ENCODE measurements at regions not wholly inside any gene's neighbourhood (a gene's known extent, or its start where the extent isn't known, plus 50 kb on each side); places are given as distances from the start of the nearest gene placed in this dataset.

DNA sequence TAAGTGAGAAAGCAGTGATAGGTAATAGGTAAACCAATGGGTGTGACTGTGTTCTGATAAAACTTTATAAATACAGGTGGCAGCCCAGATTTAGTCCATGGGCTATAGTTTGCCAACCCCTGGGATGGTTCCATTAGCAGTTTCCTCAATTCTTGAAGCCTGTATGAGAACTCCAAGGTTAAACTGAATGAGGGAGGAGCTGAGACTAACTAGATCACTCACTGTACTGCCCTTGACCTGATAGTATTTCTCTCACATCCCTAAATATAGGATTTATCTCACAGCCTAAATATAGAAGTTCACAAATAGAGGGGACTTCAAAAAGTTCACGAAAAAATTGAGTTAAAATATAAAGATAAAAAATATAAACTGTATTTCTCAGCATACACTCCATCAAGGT is 439.6 kb upstream of the CCDC196 start:
- H3K4me1 Mint-ChIP-seq, result no peaks in the 10 kb centered on the region
- intact Hi-C loops (cut with DNase I, micrococcal nuclease), result no loop called here
- POLR2A ChIA-PET, result no interaction called here
- no peak for DNase-seq
- no peaks in the 10 kb centered on the region for H3K9me3 Mint-ChIP-seq (ENCODE audit: low read depth)
- no peaks in the 10 kb centered on the region for H3K36me3 Mint-ChIP-seq (ENCODE audit: low read depth)
- CTCF ChIA-PET, result interaction anchor here (0.6 kb wide), 1 partner anchor 27 kb away, joined by 3 read pairs; no protein-coding TSS in a partner anchor
- no peak overlapping the region for H3K27ac Mint-ChIP-seq
- ATAC-seq, result no peak
- H3K4me3 Mint-ChIP-seq, result no peak overlapping the region
- H3K27me3 Mint-ChIP-seq, result peaks cover 4% of the 10 kb centered on the region

DNA sequence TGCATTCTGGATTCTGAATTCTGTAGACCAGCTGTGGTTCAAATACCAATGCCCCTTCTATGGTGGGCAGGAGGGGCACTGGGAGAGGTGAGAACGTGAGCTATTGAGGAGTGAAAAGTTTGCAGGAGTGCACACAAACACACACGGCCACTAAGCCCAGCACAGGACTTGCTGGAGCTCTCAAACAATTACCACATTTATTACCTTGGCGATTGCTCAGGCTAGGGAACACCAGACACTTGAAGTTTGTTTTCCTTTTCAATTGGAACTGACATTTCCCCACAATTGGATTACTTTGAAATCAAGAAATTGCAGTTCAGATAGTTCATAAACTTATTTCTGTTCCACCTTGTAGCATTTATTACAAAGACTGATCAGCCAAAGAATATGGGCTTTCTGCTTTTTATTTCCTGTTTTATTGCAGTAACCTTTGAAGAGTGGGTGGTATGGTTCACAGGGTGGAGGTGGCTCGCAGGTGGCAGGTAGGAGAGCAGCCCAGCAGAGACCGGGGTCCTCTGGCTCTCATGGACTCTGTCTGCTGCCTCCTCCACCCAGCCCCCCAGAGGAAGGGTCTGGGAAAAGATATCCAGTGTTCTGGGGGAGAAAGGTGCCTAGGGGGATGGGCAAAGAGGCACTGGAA is 429.8 kb upstream of the CCDC196 start:
- H3K36me3 Mint-ChIP-seq (ENCODE audit: low read depth), result no peaks in the 10 kb centered on the region
- ATAC-seq, result no peak
- no peak overlapping the region for H3K27ac Mint-ChIP-seq
- POLR2A ChIA-PET, result no interaction called here
- CTCF ChIA-PET, result no interaction called here
- peaks cover 1% of the 10 kb centered on the region for H3K27me3 Mint-ChIP-seq
- DNase-seq, result no peak
- H3K4me3 Mint-ChIP-seq, result no peak overlapping the region
- H3K9me3 Mint-ChIP-seq (ENCODE audit: low read depth), result peaks cover 5% of the 10 kb centered on the region
- peaks cover 19% of the 10 kb centered on the region for H3K4me1 Mint-ChIP-seq
- intact Hi-C loops (cut with DNase I, micrococcal nuclease), result no loop called here

DNA sequence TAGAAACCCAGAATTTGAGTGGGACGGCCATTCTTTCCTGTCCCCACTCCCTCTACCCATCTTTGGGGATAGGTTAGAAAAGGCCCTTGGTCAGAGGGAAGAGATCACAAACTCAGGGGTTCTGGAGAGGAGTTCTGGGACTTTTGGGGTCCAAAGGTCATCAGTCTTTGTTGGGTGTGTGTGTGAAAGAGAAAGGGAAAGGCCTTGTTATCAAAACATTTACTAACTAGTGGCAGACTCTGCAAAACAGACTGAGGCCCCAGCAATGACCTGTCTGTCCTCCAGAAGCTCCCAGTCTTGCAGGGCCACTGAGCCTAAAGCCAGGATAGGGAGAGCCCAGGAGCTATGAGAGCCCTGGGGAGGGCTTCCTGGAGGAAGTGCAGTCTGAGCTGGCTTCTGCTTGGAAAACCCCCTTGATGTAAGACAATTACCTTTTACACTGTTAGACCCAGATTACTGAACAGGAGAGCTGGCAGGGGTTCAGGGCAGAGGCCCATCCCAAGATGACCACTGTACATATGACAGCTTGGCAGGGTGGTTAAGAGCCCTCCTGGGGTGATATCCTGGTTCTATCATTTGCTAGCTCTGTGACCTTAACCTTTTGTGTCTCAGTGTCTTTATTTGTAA is 429.1 kb upstream of the CCDC196 start:
- Mint-ChIP-seq H3K27me3 (no peaks in the 10 kb centered on the region), H3K9me3 (ENCODE audit: low read depth) (peaks cover 5% of the 10 kb centered on the region), H3K27ac (no peak overlapping the region), H3K4me1 (peaks cover 19% of the 10 kb centered on the region), H3K36me3 (ENCODE audit: low read depth) (no peaks in the 10 kb centered on the region), H3K4me3 (no peak overlapping the region)
- DNase-seq, result no peak
- intact Hi-C loops (cut with DNase I, micrococcal nuclease), result no loop called here
- ChIA-PET POLR2A (no interaction called here), CTCF (interaction anchor here (1.1 kb wide), 1 partner anchor 94 kb away, joined by 3 read pairs; no protein-coding TSS in a partner anchor)
- peak; percentile 19 for ATAC-seq

DNA sequence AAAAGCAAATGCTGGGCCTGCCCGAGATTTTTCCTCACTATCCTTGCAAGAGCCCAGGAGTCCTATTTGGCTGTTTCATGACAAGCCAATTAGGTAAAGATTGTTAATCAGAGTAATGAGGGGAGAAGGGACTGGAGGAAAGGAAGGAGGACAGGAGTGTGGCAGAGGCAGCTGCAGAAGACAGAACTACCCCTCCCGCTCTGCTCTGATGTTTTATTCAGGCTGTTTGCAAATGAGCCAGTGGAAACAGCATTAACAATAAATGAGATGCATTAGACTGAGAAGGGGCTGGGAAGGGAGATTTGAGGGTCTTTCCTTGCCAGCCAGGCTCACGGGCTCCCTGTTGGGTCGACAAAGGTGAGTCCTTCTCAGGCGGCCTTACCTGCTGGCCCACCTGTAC is 421.0 kb upstream of the CCDC196 start:
- H3K36me3 Mint-ChIP-seq (ENCODE audit: low read depth), result no peaks in the 10 kb centered on the region
- ChIA-PET CTCF (interaction anchor here (1.2 to 1.3 kb wide), 2 partner anchors 105 to 241 kb away, joined by 3 to 4 read pairs; no protein-coding TSS in a partner anchor), POLR2A (no interaction called here)
- no peaks in the 10 kb centered on the region for H3K4me1 Mint-ChIP-seq
- no peaks in the 10 kb centered on the region for H3K27me3 Mint-ChIP-seq
- no peak overlapping the region for H3K27ac Mint-ChIP-seq
- ATAC-seq (no peak), DNase-seq (no peak)
- intact Hi-C loops (cut with DNase I, micrococcal nuclease), result loop anchor here in 1 of 2 experiments (10.0 kb wide), 1 partner anchor 240 kb away; no protein-coding TSS in a partner anchor
- no peaks in the 10 kb centered on the region for H3K9me3 Mint-ChIP-seq (ENCODE audit: low read depth)
- no peak overlapping the region for H3K4me3 Mint-ChIP-seq

DNA sequence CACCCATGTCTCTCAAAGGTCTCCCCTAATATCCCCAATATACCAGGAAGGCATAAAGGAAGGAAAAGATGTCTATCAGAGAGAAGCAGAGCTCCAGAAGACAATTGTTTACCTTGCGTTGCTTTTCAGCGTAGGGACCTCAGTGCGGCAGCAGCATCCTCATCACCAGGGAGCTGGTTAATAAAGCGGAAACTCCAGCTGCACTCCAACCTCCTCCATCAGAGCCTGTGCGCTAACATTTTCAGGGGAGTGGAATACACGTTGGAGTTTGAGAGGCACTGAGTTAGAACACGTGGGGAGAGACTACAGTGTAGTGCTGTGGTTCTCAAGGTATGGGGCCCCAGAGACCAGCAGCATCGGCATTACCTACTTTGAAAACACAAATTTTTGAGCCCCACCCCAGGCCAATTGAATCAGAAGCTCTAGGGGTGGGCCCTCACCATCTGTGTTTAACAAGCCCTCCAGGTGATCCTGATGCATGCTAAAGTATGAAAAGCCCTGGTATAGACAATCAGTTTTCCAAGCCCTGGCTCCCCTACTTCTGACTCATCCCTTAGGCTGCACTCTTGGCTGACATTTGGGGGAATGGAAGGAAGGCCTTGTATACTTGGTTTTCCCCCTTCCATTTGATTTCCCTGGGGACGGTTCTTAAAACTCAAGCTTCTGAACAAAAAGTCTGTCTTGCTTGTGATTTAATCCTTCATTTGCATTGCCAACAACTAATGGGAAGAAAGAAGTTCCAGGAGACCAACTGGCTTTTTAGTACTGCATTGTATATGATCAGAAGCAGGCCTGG is 419.0 kb upstream of the CCDC196 start:
- Mint-ChIP-seq H3K4me1 (no peaks in the 10 kb centered on the region), H3K27me3 (no peaks in the 10 kb centered on the region), H3K4me3 (no peak overlapping the region), H3K9me3 (ENCODE audit: low read depth) (no peaks in the 10 kb centered on the region), H3K36me3 (ENCODE audit: low read depth) (no peaks in the 10 kb centered on the region), H3K27ac (no peak overlapping the region)
- no peak for ATAC-seq
- no peak for DNase-seq
- CTCF ChIA-PET, result interaction anchor here (2.3 kb wide), 1 partner anchor 107 kb away, joined by 13 read pairs; no protein-coding TSS in a partner anchor
- POLR2A ChIA-PET, result no interaction called here
- intact Hi-C loops (cut with DNase I, micrococcal nuclease), result loop anchor here in 1 of 2 experiments (10.0 kb wide), 1 partner anchor 242 kb away; no protein-coding TSS in a partner anchor

DNA sequence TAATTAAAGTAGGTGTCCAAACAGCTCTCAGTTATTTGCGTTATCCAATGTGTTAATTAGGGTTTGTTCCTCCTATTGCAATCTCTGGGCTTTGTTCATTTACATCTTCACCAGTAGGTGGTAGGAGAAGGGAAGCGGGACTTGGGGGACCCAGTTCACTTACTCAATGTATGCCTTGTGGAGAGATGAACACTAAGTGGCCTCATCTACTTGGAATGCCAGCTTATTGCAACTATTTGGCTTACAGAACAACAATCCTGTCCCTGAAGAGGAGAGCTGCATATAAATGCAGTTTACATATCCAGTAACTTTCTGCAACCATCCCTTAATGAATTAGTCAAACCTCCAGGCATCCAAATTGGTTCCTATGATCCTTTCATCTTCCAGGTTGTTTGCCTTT is 417.1 kb upstream of the CCDC196 start:
- ChIA-PET CTCF (interaction anchor here (1.2 to 7.1 kb wide), 3 partner anchors 11 to 904 kb away, joined by 3 to 54 read pairs (median 3); no protein-coding TSS in a partner anchor), POLR2A (no interaction called here)
- DNase-seq (no peak), ATAC-seq (no peak)
- H3K27ac Mint-ChIP-seq, result no peak overlapping the region
- no peaks in the 10 kb centered on the region for H3K27me3 Mint-ChIP-seq
- no peaks in the 10 kb centered on the region for H3K4me1 Mint-ChIP-seq
- H3K4me3 Mint-ChIP-seq, result no peak overlapping the region
- no peaks in the 10 kb centered on the region for H3K9me3 Mint-ChIP-seq (ENCODE audit: low read depth)
- intact Hi-C loops (cut with DNase I, micrococcal nuclease), result loop anchor here in 1 of 2 experiments (10.0 kb wide), 1 partner anchor 244 kb away; no protein-coding TSS in a partner anchor
- no peaks in the 10 kb centered on the region for H3K36me3 Mint-ChIP-seq (ENCODE audit: low read depth)

DNA sequence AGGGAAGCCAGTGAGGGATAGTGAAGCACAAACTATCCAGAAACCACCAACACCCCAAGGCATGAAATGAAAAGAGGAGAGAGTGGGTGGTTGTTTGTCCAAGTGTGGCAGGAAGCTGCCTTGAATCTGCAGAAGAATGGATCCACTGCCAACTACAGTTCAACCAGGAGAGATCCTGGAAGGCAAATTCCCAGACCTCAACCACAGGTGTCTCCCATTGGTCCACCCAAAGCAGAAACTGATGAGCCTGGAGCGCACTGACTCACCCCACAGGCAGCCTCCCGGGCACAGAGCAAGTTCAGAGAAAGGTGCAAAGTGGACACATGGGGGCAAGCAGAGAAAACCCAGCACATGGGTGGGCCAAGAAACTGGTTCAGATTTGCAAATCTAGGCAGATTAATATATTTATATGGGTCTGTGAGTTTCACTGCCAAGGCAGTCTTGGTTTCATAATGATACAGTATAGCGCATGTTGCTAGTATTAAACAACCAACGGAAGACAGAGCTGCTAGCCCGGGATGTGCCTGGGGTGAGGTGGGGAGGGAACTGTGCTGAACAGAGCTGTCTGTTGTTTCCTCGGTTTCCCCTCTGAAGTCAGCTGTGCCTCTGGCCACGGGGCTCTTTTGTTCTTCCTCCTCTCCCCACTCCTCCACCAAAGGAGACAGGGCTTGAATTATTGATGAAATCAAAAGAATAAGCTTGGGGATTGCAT is 416.2 kb upstream of the CCDC196 start:
- Mint-ChIP-seq H3K27ac (no peak overlapping the region), H3K36me3 (ENCODE audit: low read depth) (no peaks in the 10 kb centered on the region), H3K27me3 (no peaks in the 10 kb centered on the region), H3K4me3 (no peak overlapping the region), H3K9me3 (ENCODE audit: low read depth) (no peaks in the 10 kb centered on the region), H3K4me1 (no peaks in the 10 kb centered on the region)
- ATAC-seq, result no peak
- no peak for DNase-seq
- ChIA-PET POLR2A (no interaction called here), CTCF (interaction anchor here (0.6 to 7.1 kb wide), 14 partner anchors 9 to 655 kb away, joined by 3 to 54 read pairs (median 4); no protein-coding TSS in a partner anchor)
- intact Hi-C loops (cut with DNase I, micrococcal nuclease), result loop anchor here (1.0 to 10.0 kb wide), 8 partner anchors 109 to 906 kb away; partner anchors contain the start of gene FUT8 (in 1 of the 2)

DNA sequence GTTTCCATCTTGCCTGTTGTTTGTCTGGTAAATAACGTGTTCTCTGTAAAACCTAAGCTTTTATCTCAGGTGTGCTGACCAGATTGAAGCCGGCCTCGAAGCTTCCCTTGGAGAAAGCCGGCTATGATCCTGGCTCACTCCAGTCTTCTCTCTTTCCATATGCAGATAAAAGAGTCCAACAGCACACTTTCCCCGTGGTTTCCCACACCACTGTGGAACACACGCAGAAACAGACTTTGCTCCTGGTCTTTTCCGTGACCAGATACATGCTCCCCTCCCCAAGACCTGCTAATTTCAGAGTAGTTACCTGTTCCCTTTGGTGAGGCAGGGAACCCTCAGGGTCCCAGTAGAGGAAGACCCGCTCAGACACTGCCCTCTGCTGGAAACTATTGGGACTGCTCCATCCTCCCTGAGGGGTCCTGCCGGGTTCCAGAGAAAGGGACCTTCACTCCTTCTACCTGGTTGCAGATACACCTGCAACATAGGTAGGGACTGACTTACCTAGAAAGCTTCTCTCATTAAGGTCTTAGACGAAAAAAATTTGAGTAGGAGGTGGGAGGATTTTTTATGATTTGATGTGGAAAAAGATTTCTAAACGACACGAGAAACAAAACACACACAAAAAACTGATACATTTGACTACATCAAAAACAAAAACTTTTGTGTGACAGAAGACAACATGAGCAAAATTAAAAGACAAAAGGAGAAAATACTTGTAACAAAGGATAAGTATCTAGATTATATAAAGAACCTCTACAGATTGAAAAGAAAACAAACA is 415.4 kb upstream of the CCDC196 start:
- peak; percentile 63 for ATAC-seq
- POLR2A ChIA-PET, result no interaction called here
- H3K27ac Mint-ChIP-seq, result no peak overlapping the region
- no peaks in the 10 kb centered on the region for H3K4me1 Mint-ChIP-seq
- intact Hi-C loops (cut with DNase I, micrococcal nuclease), result loop anchor here (1.0 to 5.0 kb wide), 7 partner anchors 109 to 906 kb away; partner anchors contain the start of gene FUT8 (in 1 of the 2)
- H3K27me3 Mint-ChIP-seq, result no peaks in the 10 kb centered on the region
- no peaks in the 10 kb centered on the region for H3K9me3 Mint-ChIP-seq (ENCODE audit: low read depth)
- peak; percentile 79 for DNase-seq
- H3K4me3 Mint-ChIP-seq, result no peak overlapping the region
- no peaks in the 10 kb centered on the region for H3K36me3 Mint-ChIP-seq (ENCODE audit: low read depth)
- CTCF ChIA-PET, result interaction anchor here (0.6 to 7.1 kb wide), 19 partner anchors 8 to 1108 kb away, joined by 3 to 54 read pairs (median 4); no protein-coding TSS in a partner anchor

DNA sequence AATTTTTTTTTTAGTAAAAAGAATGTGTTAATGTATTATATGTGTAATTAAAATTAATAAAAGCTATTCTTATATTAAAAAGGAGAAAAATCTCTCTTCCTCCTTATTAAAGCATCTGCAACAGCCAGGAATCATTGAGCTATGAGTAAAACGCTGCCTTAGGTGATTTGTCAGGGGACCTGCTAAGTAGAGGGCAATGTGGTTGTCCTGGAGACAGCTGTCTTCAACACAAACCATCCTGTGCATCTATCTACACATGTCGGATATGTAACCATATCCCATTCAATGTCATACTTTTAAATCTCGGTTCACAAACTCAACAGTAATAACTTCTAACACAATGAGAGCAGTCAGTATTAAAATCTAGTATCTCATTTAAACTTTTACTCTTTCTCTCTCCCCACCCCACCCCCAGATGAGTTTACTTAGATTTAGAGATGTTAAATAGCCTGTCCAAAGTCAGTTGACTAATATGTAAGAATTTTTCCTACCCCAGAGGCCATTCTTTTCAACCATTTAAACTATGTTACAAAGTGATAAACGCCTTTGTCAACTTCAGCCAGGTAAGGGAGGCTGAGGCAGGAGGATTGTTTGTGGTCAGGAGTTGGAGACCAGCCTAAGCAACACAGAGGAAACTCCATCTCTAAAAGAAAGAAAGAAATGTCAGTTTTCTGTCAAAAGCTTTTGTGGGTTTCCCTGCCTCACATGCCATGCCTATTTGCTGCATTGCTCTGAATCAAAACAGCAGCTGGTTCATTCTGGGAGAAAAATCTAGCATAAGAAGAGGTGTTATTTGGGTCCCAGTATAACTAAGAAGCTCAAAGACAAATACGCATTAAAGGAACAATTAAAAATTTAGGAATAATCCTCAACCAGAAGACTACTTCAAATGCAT is 413.7 kb upstream of the CCDC196 start:
- no peaks in the 10 kb centered on the region for H3K9me3 Mint-ChIP-seq (ENCODE audit: low read depth)
- no peak for DNase-seq
- H3K36me3 Mint-ChIP-seq (ENCODE audit: low read depth), result no peaks in the 10 kb centered on the region
- H3K27me3 Mint-ChIP-seq, result no peaks in the 10 kb centered on the region
- ATAC-seq, result no peak
- H3K4me1 Mint-ChIP-seq, result no peaks in the 10 kb centered on the region
- H3K4me3 Mint-ChIP-seq, result no peak overlapping the region
- no peak overlapping the region for H3K27ac Mint-ChIP-seq
- intact Hi-C loops (cut with DNase I, micrococcal nuclease), result loop anchor here (5.0 kb wide), 2 partner anchors 250 to 660 kb away; partner anchors contain the start of gene FUT8 (in 1 of the 2)
- CTCF ChIA-PET, result interaction anchor here (0.5 to 7.1 kb wide), 6 partner anchors 9 to 854 kb away, joined by 3 to 54 read pairs (median 4); no protein-coding TSS in a partner anchor
- POLR2A ChIA-PET, result interaction anchor here (0.7 kb wide), 1 partner anchor 229 kb away, joined by 5 read pairs; no protein-coding TSS in a partner anchor
